Fibroblast of the aortic adventitia (primary cell): ENCODE measurements at regions not wholly inside any gene's neighbourhood (a gene's known extent, or its start where the extent isn't known, plus 50 kb on each side); places are given as distances from the start of the nearest gene placed in this dataset. TPM values are rescaled to one million over a fixed set of nuclear protein-coding genes. Genes with fewer than 3 reads are reported as not detected.

Experiments
- DNase-seq: peaks from one replicate; pipeline ENCODE4 v3.0.0-alpha.2; 2010; ENCODE audit warnings: low read depth
- H3K4me3 ChIP-seq: 2 replicates; pipeline ENCODE4 v1.5.1; 2011; ENCODE audit warnings: low read depth, mild to moderate bottlenecking, control low read depth, low read length, moderate library complexity
- small RNA-seq: library from RNA; depleted of rRNA; stranded (forward); fragments of <200 nt; gene quantifications from one replicate; pipeline ENCODE3, GENCODE V24; 2012
- TF ChIP-seq, protein P1 (sequence below): IDR thresholded peaks from 2 replicates; pipeline ENCODE4 v1.5.1; 2011; ENCODE audit warnings: mild to moderate bottlenecking, low read length, control low read depth, inconsistent platforms; ENCODE audit not compliant: insufficient read depth

DNA sequence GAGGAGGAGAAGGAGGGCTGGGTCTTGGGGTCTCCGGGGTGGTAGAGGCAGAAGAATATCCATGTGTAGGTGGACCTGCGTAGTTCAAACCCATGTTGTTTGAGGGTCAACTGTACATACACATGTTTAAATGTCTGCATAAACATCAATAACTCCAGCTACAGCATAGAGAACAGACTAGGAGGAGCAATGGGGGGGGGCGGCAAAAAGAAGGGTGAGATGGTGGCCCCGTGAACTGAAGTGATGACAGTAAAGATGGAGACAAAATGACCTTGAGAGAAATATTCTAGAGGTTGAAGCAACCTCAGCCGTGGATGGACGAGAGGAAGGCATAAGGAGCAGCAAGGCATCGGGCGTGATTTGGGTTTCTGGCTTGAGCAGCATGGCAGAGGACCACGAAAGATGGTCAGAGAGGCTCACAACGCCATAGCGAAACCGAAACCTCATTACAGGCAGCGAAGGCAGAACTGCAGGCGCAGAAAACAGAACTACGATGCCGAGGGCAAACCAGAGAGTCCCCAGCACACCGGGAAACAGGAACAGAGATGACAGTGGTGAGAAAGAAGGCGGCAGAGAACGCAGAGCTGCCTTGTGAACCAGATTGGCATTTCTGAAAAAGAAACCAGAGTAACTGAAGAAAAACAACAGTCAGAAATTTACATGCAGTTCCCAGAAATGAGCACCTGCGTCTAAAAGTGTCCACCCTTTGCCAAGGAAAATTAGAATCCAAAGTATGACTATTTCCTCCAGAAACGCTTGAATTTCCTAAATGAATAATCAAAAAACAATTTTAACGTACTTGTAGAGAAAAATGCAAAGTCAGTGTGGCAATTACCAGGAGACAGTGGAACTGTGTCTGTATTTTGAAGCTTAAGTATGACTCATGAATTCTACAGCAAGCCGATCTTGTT is 50.3 kb upstream of the ENPP6 start:
- TF ChIP-seq, protein P1, sequence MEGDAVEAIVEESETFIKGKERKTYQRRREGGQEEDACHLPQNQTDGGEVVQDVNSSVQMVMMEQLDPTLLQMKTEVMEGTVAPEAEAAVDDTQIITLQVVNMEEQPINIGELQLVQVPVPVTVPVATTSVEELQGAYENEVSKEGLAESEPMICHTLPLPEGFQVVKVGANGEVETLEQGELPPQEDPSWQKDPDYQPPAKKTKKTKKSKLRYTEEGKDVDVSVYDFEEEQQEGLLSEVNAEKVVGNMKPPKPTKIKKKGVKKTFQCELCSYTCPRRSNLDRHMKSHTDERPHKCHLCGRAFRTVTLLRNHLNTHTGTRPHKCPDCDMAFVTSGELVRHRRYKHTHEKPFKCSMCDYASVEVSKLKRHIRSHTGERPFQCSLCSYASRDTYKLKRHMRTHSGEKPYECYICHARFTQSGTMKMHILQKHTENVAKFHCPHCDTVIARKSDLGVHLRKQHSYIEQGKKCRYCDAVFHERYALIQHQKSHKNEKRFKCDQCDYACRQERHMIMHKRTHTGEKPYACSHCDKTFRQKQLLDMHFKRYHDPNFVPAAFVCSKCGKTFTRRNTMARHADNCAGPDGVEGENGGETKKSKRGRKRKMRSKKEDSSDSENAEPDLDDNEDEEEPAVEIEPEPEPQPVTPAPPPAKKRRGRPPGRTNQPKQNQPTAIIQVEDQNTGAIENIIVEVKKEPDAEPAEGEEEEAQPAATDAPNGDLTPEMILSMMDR, result no peak
- H3K4me3 ChIP-seq, result peak overlapping the region; percentile 49

More for the DNA sequence above, 50.3 kb upstream of the ENPP6 start:
- DNase-seq, result peak; percentile 93

Small RNA genes lying in the stretch of these regions (small RNA-seq; reads per million reads assigned to genes)
- not detected for gene RN7SL28P
